ENCODE measurements at regions not wholly inside any gene's neighbourhood (a gene's known extent, or its start where the extent isn't known, plus 50 kb on each side); places are given as distances from the start of the nearest gene placed in this dataset.

DNA sequence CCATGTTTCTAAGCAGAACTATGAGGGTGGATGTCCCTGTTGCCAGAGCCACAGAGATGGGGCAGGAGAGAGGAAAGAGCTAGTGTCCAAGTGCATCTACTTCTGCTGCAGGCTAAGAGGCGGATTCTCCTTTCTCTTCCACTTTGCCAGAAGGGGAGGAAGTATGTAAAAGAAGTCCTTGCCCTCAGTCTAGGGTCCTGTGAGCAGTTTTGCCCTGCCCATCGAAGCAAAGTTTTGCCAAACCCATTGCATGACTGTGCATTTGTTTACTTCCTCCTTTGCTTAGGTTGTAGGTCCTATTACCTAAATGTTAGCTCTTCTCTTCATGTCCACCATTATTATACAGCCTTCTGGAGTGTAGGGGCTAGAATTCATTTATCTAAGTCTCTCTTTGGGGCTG, 106.2 kb upstream of the ARMC2 start:
- Histone ChIP-seq H3K36me3 (no peaks in the 10 kb centered on the region), H3K27me3 (no peaks in the 10 kb centered on the region), H3K4me1 (peaks cover 0 to 70% (median 8%) of the 10 kb centered on the region in 4 donors), H3K4me3 (no peak overlapping the region), H3K9me3 (no peaks in the 10 kb centered on the region), H3K27ac (peak overlapping the region in 1 of 4 donors; percentile 20)
- DNase-seq (ENCODE audit: low spot score in 2 of 2) = no peak
- WGBS, 2 donors = 66 to 83% methylated on average over 2 of the region's 2 CpGs
- TF ChIP-seq POLR2A (IDR thresholded peaks at IDR 0.05) (no peak), EP300 (IDR thresholded peaks at IDR 0.05) (peak in 1 of 2 donors; percentile 10)
- TF ChIP-seq, protein P1, sequence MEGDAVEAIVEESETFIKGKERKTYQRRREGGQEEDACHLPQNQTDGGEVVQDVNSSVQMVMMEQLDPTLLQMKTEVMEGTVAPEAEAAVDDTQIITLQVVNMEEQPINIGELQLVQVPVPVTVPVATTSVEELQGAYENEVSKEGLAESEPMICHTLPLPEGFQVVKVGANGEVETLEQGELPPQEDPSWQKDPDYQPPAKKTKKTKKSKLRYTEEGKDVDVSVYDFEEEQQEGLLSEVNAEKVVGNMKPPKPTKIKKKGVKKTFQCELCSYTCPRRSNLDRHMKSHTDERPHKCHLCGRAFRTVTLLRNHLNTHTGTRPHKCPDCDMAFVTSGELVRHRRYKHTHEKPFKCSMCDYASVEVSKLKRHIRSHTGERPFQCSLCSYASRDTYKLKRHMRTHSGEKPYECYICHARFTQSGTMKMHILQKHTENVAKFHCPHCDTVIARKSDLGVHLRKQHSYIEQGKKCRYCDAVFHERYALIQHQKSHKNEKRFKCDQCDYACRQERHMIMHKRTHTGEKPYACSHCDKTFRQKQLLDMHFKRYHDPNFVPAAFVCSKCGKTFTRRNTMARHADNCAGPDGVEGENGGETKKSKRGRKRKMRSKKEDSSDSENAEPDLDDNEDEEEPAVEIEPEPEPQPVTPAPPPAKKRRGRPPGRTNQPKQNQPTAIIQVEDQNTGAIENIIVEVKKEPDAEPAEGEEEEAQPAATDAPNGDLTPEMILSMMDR (IDR thresholded peaks at IDR 0.05) = no peak

DNA sequence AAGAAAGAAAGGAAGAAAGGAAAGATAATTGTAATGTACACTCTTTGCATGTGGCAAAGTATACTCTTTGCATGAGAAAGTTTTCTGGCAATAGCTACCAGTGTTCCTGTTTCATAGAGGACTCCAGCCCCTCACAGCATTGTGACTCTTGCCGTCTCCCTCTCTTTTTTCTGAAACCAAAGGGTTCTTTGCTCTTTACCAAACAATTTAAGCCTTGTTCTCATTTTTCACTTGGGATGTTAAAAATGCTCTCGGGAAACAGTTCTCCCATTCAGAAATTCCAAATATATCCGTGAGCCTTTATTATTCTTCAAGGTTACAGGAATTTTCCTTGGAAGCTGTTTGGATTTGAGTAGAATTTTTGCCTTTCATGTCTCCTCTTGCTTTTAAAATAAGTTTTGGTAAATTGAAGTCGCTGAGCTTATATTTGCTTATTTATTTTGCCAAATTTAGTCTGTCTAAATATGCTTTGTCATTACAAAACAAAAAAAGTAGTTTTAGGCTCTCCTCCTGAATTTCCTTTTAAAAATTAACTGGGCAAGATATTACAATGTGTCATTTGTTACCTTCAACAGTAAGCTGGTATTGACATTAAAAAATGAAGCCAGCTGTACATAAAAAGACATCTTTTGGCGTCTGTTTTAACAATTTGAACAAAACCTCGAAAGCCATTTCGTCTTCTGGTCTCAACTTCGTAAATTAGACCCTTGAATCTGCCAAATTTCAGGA, 103.8 kb upstream of the ARMC2 start:
- Histone ChIP-seq H3K27me3 (no peaks in the 10 kb centered on the region), H3K36me3 (no peaks in the 10 kb centered on the region), H3K4me3 (no peak overlapping the region), H3K27ac (peak overlapping the region; percentile 38 to 91 (median 64)), H3K9me3 (no peaks in the 10 kb centered on the region), H3K4me1 (peaks cover 0 to 48% (median 0%) of the 10 kb centered on the region in 4 donors)
- DNase-seq (ENCODE audit: low spot score in 2 of 2) = no peak
- WGBS, 2 donors = 26 to 27% methylated on average over 8 of the region's 8 CpGs
- TF ChIP-seq POLR2A (IDR thresholded peaks at IDR 0.05) (no peak), EP300 (IDR thresholded peaks at IDR 0.05) (peak in 1 of 2 donors; percentile 51)

DNA sequence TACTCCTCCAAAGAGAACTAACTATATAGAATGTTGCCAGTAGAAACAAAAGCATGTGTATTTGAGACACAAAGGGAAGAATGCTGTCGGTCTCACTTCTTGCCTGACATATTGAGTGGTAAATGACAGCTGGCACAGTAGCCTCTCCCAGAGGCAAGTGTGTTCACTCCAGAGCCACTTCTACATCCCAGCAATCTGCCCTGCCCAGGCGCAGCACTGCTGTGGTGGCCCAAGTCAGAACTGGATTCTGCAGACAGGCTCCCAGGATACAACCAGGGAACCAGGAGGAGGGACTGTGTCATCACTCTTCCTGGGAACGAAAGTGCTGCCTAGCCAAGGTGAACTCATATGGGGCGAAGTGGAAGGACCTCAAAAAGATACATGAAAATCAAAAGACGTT, 103.2 kb upstream of the ARMC2 start:
- H3K9me3 ChIP-seq = no peaks in the 10 kb centered on the region
- WGBS, 2 donors = 66 to 73% methylated on average over 5 of the region's 5 CpGs

DNA sequence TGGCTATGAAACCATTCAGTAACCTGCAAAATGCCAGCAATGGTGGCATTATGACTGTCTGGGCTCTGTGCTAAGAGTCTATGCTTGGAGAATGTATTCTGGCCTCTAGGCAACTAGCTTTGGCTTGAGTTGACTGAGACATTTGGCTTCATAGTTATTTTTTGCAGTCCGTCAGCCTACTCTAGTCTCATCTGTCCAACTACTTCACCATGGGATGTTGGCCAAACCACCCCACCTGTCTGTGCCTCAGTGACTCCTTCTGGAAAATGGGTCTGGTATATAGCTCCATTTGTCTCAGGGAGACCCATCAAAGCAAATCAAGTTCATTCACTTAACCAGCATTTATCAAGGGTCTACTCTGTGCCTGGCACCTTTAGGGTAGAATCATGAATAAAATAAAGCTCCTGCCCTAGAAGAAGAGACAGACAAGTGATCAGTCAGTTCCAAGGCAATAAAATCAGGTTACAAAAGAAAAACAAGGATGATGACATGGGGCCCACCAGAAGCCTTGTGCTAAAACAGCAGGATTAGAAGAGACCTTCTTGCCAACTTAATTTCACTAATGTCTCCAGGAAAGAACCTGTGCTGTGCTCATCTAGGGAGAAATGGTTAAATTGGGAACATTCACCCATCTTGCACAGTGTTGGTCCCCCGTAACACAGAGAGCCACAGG, 102.4 kb upstream of the ARMC2 start:
- no peak overlapping the region for H3K4me3 ChIP-seq
- DNase-seq (ENCODE audit: low spot score in 2 of 2) = no peak
- WGBS, 2 donors = 86 to 95% methylated on average over 2 of the region's 2 CpGs
- H3K36me3 ChIP-seq = no peaks in the 10 kb centered on the region
- H3K27ac ChIP-seq = peak overlapping the region in 1 of 4 donors; percentile 91
- H3K4me1 ChIP-seq = peaks cover 0 to 39% (median 0%) of the 10 kb centered on the region in 4 donors
- TF ChIP-seq, protein P1 (IDR thresholded peaks at IDR 0.05) = no peak
- TF ChIP-seq POLR2A (IDR thresholded peaks at IDR 0.05) (no peak), EP300 (IDR thresholded peaks at IDR 0.05) (no peak)
- no peaks in the 10 kb centered on the region for H3K9me3 ChIP-seq
- no peaks in the 10 kb centered on the region for H3K27me3 ChIP-seq

More for the DNA sequence above, 103.2 kb upstream of the ARMC2 start:
- H3K4me1 ChIP-seq = peaks cover 0 to 44% (median 0%) of the 10 kb centered on the region in 4 donors
- H3K36me3 ChIP-seq = no peaks in the 10 kb centered on the region
- H3K4me3 ChIP-seq = no peak overlapping the region
- no peaks in the 10 kb centered on the region for H3K27me3 ChIP-seq
- DNase-seq (ENCODE audit: low spot score in 2 of 2) = no peak
- peak overlapping the region in 3 of 4 donors; percentile 38 to 91 (median 68) for H3K27ac ChIP-seq
- TF ChIP-seq EP300 (IDR thresholded peaks at IDR 0.05) (no peak), POLR2A (IDR thresholded peaks at IDR 0.05) (no peak)
- TF ChIP-seq, protein P1 (IDR thresholded peaks at IDR 0.05) = no peak

DNA sequence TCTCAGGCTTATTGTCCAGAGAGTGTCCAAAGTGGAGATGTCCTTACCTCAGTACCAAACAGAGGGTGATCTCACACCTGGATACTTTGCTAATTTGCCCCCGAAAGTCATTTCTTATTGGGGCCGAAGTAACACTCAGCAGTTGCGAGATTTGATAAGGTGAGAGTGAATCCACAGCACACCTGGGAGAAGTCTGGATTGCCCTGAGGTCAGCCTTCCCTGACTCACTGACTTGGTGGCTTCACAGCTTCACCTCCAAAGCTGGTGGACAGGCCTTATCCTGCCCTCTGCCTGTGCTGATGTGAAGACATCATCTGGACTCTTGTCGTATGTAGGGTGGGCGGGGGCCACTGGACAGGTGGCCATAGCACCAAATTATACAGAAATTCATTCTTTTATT, 101.9 kb upstream of the ARMC2 start:
- no peak for DNase-seq (ENCODE audit: low spot score in 2 of 2)
- TF ChIP-seq EP300 (IDR thresholded peaks at IDR 0.05) (no peak), POLR2A (IDR thresholded peaks at IDR 0.05) (no peak)
- TF ChIP-seq, protein P1 (IDR thresholded peaks at IDR 0.05) = no peak
- H3K4me1 ChIP-seq = peaks cover 0 to 36% (median 0%) of the 10 kb centered on the region in 4 donors
- no peak overlapping the region for H3K27ac ChIP-seq
- no peaks in the 10 kb centered on the region for H3K9me3 ChIP-seq
- no peaks in the 10 kb centered on the region for H3K27me3 ChIP-seq
- no peak overlapping the region for H3K4me3 ChIP-seq
- H3K36me3 ChIP-seq = no peaks in the 10 kb centered on the region
- 93 to 98% methylated on average over 5 of the region's 5 CpGs for WGBS, 2 donors
